A673 (cell line): ENCODE measurements at regions not wholly inside any gene's neighbourhood (a gene's known extent, or its start where the extent isn't known, plus 50 kb on each side); places are given as distances from the start of the nearest gene placed in this dataset.

Experiments used
- CTCF ChIP-seq: fragments of 300-800, 200-600 bp; sonication (generic); conservative IDR thresholded peaks from 2 replicates; pipeline ENCODE4 v1.5.1; 2017; ENCODE audit warnings: low read depth, mild to moderate bottlenecking, antibody characterized with exemption, low read length, moderate library complexity, mixed read lengths
- EZH2 ChIP-seq: fragments of 200-600 bp; sonication (generic); IDR thresholded peaks from 2 replicates; pipeline ENCODE4 v1.6.1; 2017; ENCODE audit warnings: borderline replicate concordance, low read depth, mild to moderate bottlenecking, mixed read lengths, antibody characterized with exemption, low read length; ENCODE audit not compliant: poor library complexity, severe bottlenecking

- TF ChIP-seq CTCF (no peak), EZH2 (no peak)
These were observed 60.4 kb upstream of the TMEM33 start for GRCh38 chr4:41874873-41875272.
